HCT116 (cell line): ENCODE measurements at regions not wholly inside any gene's neighbourhood (a gene's known extent, or its start where the extent isn't known, plus 50 kb on each side); places are given as distances from the start of the nearest gene placed in this dataset.

Experiments used
- ELF1 ChIP-seq: IDR thresholded peaks from 2 replicates; pipeline ENCODE4 v1.6.1; 2012; ENCODE audit warnings: low read depth, borderline replicate concordance
- EZH2 ChIP-seq: fragments of 200-600 bp; sonication (generic); IDR thresholded peaks from 2 replicates; pipeline ENCODE4 v1.6.1; 2017; ENCODE audit warnings: antibody characterized with exemption, mixed run types
- FOSL1 ChIP-seq: IDR thresholded peaks from 2 replicates; pipeline ENCODE4 v1.6.1; 2012; ENCODE audit warnings: low read depth
- JUND ChIP-seq: IDR thresholded peaks from 2 replicates; pipeline ENCODE4 v1.6.1; 2012
- MAX ChIP-seq: IDR thresholded peaks from 2 replicates; pipeline ENCODE4 v1.6.1; 2012
- POLR2AphosphoS5 ChIP-seq: IDR thresholded peaks from 2 replicates; pipeline ENCODE4 v1.6.1; 2011; ENCODE audit warnings: mild to moderate bottlenecking, low read depth, low read length, moderate library complexity
- SP1 ChIP-seq: IDR thresholded peaks from 2 replicates; pipeline ENCODE4 v1.6.1; 2012; ENCODE audit warnings: low read depth
- YY1 ChIP-seq: IDR thresholded peaks from 2 replicates; pipeline ENCODE4 v1.6.1; 2011; ENCODE audit warnings: low read length, low read depth, moderate library complexity, mild to moderate bottlenecking; ENCODE audit not compliant: insufficient replicate concordance; ENCODE audit errors: extremely low read depth
- TF ChIP-seq, protein P1 (sequence below), 3 experiments: fragments of 200-600 bp in 1 of 3; sonication (generic) in 1 of 3; IDR thresholded peaks in 2 of 3; conservative IDR thresholded peaks in 1 of 3; 2 replicates each; pipeline ENCODE4 v1.5.1; 2012 to 2017; ENCODE audit warnings: low read depth in 2 of 3, low read length in 2 of 3, antibody characterized with exemption in 1 of 3, borderline replicate concordance in 1 of 3, control low read depth in 1 of 3, mild to moderate bottlenecking in 1 of 3, mixed read lengths in 1 of 3, mixed run types in 1 of 3, moderate library complexity in 1 of 3; ENCODE audit not compliant: insufficient read depth in 1 of 3
- TF ChIP-seq, protein P2 (sequence below): IDR thresholded peaks from 2 replicates; pipeline ENCODE4 v1.6.1; 2011; ENCODE audit warnings: mild to moderate bottlenecking, low read length, moderate library complexity; ENCODE audit not compliant: insufficient replicate concordance; ENCODE audit errors: extremely low read depth
- TF ChIP-seq, protein P3 (sequence below): IDR thresholded peaks from 2 replicates; pipeline ENCODE4 v1.6.1; 2012

- TF ChIP-seq JUND (no peak), EZH2 (no peak), YY1 (no peak), FOSL1 (no peak), SP1 (no peak), MAX (no peak), POLR2AphosphoS5 (no peak), ELF1 (no peak)
- TF ChIP-seq, protein P1, sequence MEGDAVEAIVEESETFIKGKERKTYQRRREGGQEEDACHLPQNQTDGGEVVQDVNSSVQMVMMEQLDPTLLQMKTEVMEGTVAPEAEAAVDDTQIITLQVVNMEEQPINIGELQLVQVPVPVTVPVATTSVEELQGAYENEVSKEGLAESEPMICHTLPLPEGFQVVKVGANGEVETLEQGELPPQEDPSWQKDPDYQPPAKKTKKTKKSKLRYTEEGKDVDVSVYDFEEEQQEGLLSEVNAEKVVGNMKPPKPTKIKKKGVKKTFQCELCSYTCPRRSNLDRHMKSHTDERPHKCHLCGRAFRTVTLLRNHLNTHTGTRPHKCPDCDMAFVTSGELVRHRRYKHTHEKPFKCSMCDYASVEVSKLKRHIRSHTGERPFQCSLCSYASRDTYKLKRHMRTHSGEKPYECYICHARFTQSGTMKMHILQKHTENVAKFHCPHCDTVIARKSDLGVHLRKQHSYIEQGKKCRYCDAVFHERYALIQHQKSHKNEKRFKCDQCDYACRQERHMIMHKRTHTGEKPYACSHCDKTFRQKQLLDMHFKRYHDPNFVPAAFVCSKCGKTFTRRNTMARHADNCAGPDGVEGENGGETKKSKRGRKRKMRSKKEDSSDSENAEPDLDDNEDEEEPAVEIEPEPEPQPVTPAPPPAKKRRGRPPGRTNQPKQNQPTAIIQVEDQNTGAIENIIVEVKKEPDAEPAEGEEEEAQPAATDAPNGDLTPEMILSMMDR (IDR thresholded peaks at IDR 0.05 in 2 of 3, conservative IDR thresholded peaks at IDR 0.05 in 1 of 3; ENCODE audit: borderline replicate concordance in 1 of 3, insufficient read depth in 1 of 3, low read depth in 2 of 3, low read length in 2 of 3): no peak
- TF ChIP-seq, protein P2, sequence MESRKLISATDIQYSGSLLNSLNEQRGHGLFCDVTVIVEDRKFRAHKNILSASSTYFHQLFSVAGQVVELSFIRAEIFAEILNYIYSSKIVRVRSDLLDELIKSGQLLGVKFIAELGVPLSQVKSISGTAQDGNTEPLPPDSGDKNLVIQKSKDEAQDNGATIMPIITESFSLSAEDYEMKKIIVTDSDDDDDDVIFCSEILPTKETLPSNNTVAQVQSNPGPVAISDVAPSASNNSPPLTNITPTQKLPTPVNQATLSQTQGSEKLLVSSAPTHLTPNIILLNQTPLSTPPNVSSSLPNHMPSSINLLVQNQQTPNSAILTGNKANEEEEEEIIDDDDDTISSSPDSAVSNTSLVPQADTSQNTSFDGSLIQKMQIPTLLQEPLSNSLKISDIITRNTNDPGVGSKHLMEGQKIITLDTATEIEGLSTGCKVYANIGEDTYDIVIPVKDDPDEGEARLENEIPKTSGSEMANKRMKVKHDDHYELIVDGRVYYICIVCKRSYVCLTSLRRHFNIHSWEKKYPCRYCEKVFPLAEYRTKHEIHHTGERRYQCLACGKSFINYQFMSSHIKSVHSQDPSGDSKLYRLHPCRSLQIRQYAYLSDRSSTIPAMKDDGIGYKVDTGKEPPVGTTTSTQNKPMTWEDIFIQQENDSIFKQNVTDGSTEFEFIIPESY: no peak
- TF ChIP-seq, protein P3, sequence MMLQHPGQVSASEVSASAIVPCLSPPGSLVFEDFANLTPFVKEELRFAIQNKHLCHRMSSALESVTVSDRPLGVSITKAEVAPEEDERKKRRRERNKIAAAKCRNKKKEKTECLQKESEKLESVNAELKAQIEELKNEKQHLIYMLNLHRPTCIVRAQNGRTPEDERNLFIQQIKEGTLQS: no peak
Measured at GRCh38 chr19:30955112-30956104, 393.8 kb downstream of the TSHZ3 start.
